CD14-positive monocyte (primary cell): ENCODE measurements at regions not wholly inside any gene's neighbourhood (a gene's known extent, or its start where the extent isn't known, plus 50 kb on each side); places are given as distances from the start of the nearest gene placed in this dataset.
"Not testable (repeated sequence)": the region's sequence is repeated elsewhere in the genome, so short reads cannot be mapped to it uniquely, and the experiment has no call there.

ENCODE experiments used
- DNase-seq, 3 donors: peaks; one replicate each; pipeline ENCODE4 v3.0.0-alpha.2; 2011 to 2022
- H2AFZ ChIP-seq: 2 replicates; pipeline ENCODE4 v1.6.0; 2012; ENCODE audit warnings: mild to moderate bottlenecking, low read depth, low read length, inconsistent platforms; ENCODE audit not compliant: insufficient read depth, poor library complexity, severe bottlenecking
- H3K27ac ChIP-seq, 2 donors: 1 replicate in 1 of 2; 2 replicates in 1 of 2; pipeline ENCODE4 v1.5.1; 2012 to 2013; ENCODE audit warnings: low read length in 2 of 2, control low read depth in 1 of 2, inconsistent platforms in 1 of 2, low read depth in 1 of 2, mild to moderate bottlenecking in 1 of 2
- H3K27me3 ChIP-seq, 2 donors: one replicate each; pipeline versions ENCODE4 v1.6.0 to v1.6.1; 2011 to 2013; ENCODE audit warnings: low read length in 2 of 2; ENCODE audit not compliant: control insufficient read depth in 2 of 2, insufficient read depth in 2 of 2
- H3K36me3 ChIP-seq, 2 donors: replicated peaks in 1 of 2; 1 replicate in 1 of 2; 2 replicates in 1 of 2; pipeline versions ENCODE4 v1.5.1 to v1.6.1; 2012 to 2013; ENCODE audit warnings: low read length in 2 of 2, control low read depth in 1 of 2, inconsistent platforms in 1 of 2, mild to moderate bottlenecking in 1 of 2; ENCODE audit not compliant: insufficient read depth in 2 of 2, control insufficient read depth in 1 of 2
- H3K4me1 ChIP-seq, 2 donors: 1 replicate in 1 of 2; 2 replicates in 1 of 2; pipeline versions ENCODE4 v1.5.1 to v1.6.1; 2012 to 2013; ENCODE audit warnings: low read length in 2 of 2, control low read depth in 1 of 2, inconsistent platforms in 1 of 2, mild to moderate bottlenecking in 1 of 2, moderate library complexity in 1 of 2; ENCODE audit not compliant: insufficient read depth in 2 of 2, control insufficient read depth in 1 of 2
- H3K4me2 ChIP-seq: replicated peaks from 2 replicates; pipeline ENCODE3; 2012; ENCODE audit warnings: low read length, moderate library complexity, mild to moderate bottlenecking; ENCODE audit not compliant: poor library complexity, severe bottlenecking; ENCODE audit errors: extremely low read depth
- H3K4me3 ChIP-seq, 3 experiments: fragments of 200-600 bp in 1 of 3; sonication (generic) in 1 of 3; replicated peaks in 1 of 3; 1 replicate in 2 of 3; 2 replicates in 1 of 3; pipeline ENCODE4 v1.5.1; 2011 to 2013; ENCODE audit warnings: low read length in 3 of 3, mild to moderate bottlenecking in 3 of 3, control low read depth in 2 of 3, low read depth in 2 of 3, inconsistent platforms in 1 of 3, moderate library complexity in 1 of 3
- H3K79me2 ChIP-seq: 2 replicates; pipeline ENCODE4 v1.6.0; 2012; ENCODE audit warnings: mild to moderate bottlenecking, control low read depth, inconsistent platforms, low read length, moderate library complexity; ENCODE audit not compliant: insufficient read depth
- H3K9ac ChIP-seq: 2 replicates; pipeline ENCODE4 v1.6.0; 2017; ENCODE audit warnings: low read length, mild to moderate bottlenecking; ENCODE audit not compliant: insufficient read depth, poor library complexity, severe bottlenecking
- H3K9me3 ChIP-seq, 2 donors: replicated peaks in 1 of 2; 1 replicate in 1 of 2; 2 replicates in 1 of 2; pipeline versions ENCODE4 v1.5.1 to v1.6.1; 2012 to 2013; ENCODE audit warnings: low read length in 2 of 2, control low read depth in 1 of 2; ENCODE audit not compliant: control insufficient read depth in 1 of 2, insufficient read depth in 1 of 2
- H4K20me1 ChIP-seq: 2 replicates; pipeline ENCODE4 v1.6.0; 2012; ENCODE audit warnings: mild to moderate bottlenecking, low read length, control low read depth, moderate library complexity; ENCODE audit not compliant: insufficient read depth
- H3K27ac Mint-ChIP-seq, 7 donors: one replicate each; pipeline ENCODE4 v1.8.0; 2020; ENCODE audit warnings: mild to moderate bottlenecking in 7 of 7, mixed read lengths in 7 of 7, moderate library complexity in 6 of 7, inconsistent platforms in 2 of 7
- H3K27me3 Mint-ChIP-seq, 3 donors: one replicate each; pipeline ENCODE4 v1.8.0; 2021 to 2022; ENCODE audit warnings: low read depth in 3 of 3, mild to moderate bottlenecking in 3 of 3, mixed read lengths in 3 of 3, moderate library complexity in 3 of 3, inconsistent platforms in 1 of 3
- H3K36me3 Mint-ChIP-seq, 2 donors: one replicate each; pipeline ENCODE4 v1.8.0; 2020; ENCODE audit warnings: mixed read lengths in 2 of 2, inconsistent platforms in 1 of 2, mild to moderate bottlenecking in 1 of 2
- H3K4me1 Mint-ChIP-seq: one replicate; pipeline ENCODE4 v1.8.0; 2020; ENCODE audit warnings: mild to moderate bottlenecking, mixed read lengths
- H3K4me3 Mint-ChIP-seq, 2 donors: one replicate each; pipeline ENCODE4 v1.8.0; 2020; ENCODE audit warnings: mild to moderate bottlenecking in 2 of 2, mixed read lengths in 2 of 2, moderate library complexity in 1 of 2
- H3K9me3 Mint-ChIP-seq, 7 donors: one replicate each; pipeline ENCODE4 v1.8.0; 2020 to 2022; ENCODE audit warnings: mixed read lengths in 7 of 7, mild to moderate bottlenecking in 6 of 7, moderate library complexity in 6 of 7, inconsistent platforms in 2 of 7
- CTCF ChIP-seq: fragments of 200-600 bp; IDR thresholded peaks from one replicate; pipeline ENCODE4 v1.8.0; 2022; ENCODE audit warnings: antibody characterized with exemption, mild to moderate bottlenecking
- WGBS: methylation state at CpG from one replicate; pipeline ENCODE4 v1.1.5; 2013; ENCODE audit warnings: missing lambda C conversion rate; ENCODE audit not compliant: insufficient coverage; 5-methylcytosine and 5-hydroxymethylcytosine counted together
- intact Hi-C, 2 donors: fragments of 100-400 bp; cut with micrococcal nuclease; formaldehyde crosslinking; loops; one replicate each; pipeline versions ENCODE4 v1.15.0 to v1.15.1; 2023

- H3K9ac ChIP-seq, H3K27me3 Mint-ChIP-seq, H3K36me3 Mint-ChIP-seq, H3K9me3 ChIP-seq, H3K4me1 Mint-ChIP-seq, H3K9me3 Mint-ChIP-seq, H3K79me2 ChIP-seq, H2AFZ ChIP-seq, H4K20me1 ChIP-seq, H3K4me2 ChIP-seq, H3K27ac Mint-ChIP-seq, H3K27ac ChIP-seq, H3K27me3 ChIP-seq, H3K36me3 ChIP-seq, intact Hi-C loops: not testable (repeated sequence)
- Histone ChIP-seq H3K4me3 (peak overlapping the region in 2 of 3 experiments; percentile 16 to 34), H3K4me1 (peaks cover 15 to 16% of the 10 kb centered on the region in 2 donors)
- TF ChIP-seq CTCF: peak; percentile 54
- WGBS: no CpG with 5 or more reads among the region's 53 CpGs
- peak overlapping the region in 1 of 2 donors; percentile 39 for H3K4me3 Mint-ChIP-seq
- DNase-seq: peak; percentile 15 to 52 (median 40)
Measured at GRCh38 chr1:143884932-143885574, 86.7 kb downstream of the FAM72C start.

GRCh38 chr1:143884532-143884931, 87.3 kb downstream of the FAM72C start:
- H3K9me3 Mint-ChIP-seq, intact Hi-C loops, H3K27ac Mint-ChIP-seq, H3K36me3 Mint-ChIP-seq, DNase-seq, H4K20me1 ChIP-seq, H3K9me3 ChIP-seq, H2AFZ ChIP-seq, H3K27ac ChIP-seq, H3K9ac ChIP-seq, H3K4me2 ChIP-seq, H3K79me2 ChIP-seq, H3K27me3 Mint-ChIP-seq, H3K36me3 ChIP-seq, H3K27me3 ChIP-seq, H3K4me1 Mint-ChIP-seq: not testable (repeated sequence)
- peaks cover 15 to 16% of the 10 kb centered on the region in 2 donors for H3K4me1 ChIP-seq
- peak; percentile 66 for TF ChIP-seq CTCF
- peak overlapping the region in 1 of 2 donors; percentile 24 for H3K4me3 Mint-ChIP-seq
- peak overlapping the region in 2 of 3 experiments; percentile 16 to 34 for H3K4me3 ChIP-seq
- 0% methylated on average over 13 of the region's 38 CpGs for WGBS

GRCh38 chr1:143879757-143880536, 91.8 kb downstream of the FAM72C start:
- peak overlapping the region in 1 of 2 donors; percentile 7 for H3K4me3 Mint-ChIP-seq
- no CpG with 5 or more reads among the region's 4 CpGs for WGBS
- H3K4me2 ChIP-seq, H3K79me2 ChIP-seq, H3K9me3 ChIP-seq, H3K9ac ChIP-seq, H3K27me3 ChIP-seq, H3K36me3 Mint-ChIP-seq, H3K36me3 ChIP-seq, H2AFZ ChIP-seq, H3K27me3 Mint-ChIP-seq, H4K20me1 ChIP-seq, intact Hi-C loops, H3K4me3 ChIP-seq, H3K9me3 Mint-ChIP-seq, DNase-seq: not testable (repeated sequence)
- Histone ChIP-seq H3K27ac (peak overlapping the region; percentile 48 to 65), H3K4me1 (peaks cover 16 to 21% of the 10 kb centered on the region in 2 donors)
- H3K4me1 Mint-ChIP-seq: peaks cover 13% of the 10 kb centered on the region
- peak overlapping the region; percentile 74 to 93 (median 87) for H3K27ac Mint-ChIP-seq
